OCI-LY7 (cell line): ENCODE measurements at regions not wholly inside any gene's neighbourhood (a gene's known extent, or its start where the extent isn't known, plus 50 kb on each side); places are given as distances from the start of the nearest gene placed in this dataset.

Source experiments
- BruUV-seq: library from RNA; stranded (reverse); fragments of 400-500 nt; replicated peaks from 2 replicates; lab custom pipeline; 2021; lab: Mats Ljungman, UMichigan
- CTCF ChIA-PET: fragments of 300-600 bp; sonication (Branson Sonifier 250); formaldehyde crosslinking; loops from one replicate; lab custom pipeline; 2022; ENCODE audit warnings: antibody characterized with exemption; ENCODE audit not compliant: unreplicated experiment; lab: Charles Lee
- POLR2A ChIA-PET: fragments of 300-600 bp; sonication (Branson Sonifier 250); formaldehyde crosslinking; loops from one replicate; lab custom pipeline; 2022; ENCODE audit warnings: antibody characterized with exemption; lab: Charles Lee
- DNase-seq: peaks from one replicate; pipeline ENCODE4 v3.0.0-alpha.2; 2015; ENCODE audit warnings: low spot score
- H2AFZ ChIP-seq: fragments of 200-600 bp; sonication (generic), shearing (Covaris generic); 2 replicates; pipeline ENCODE4 v1.6.1; 2014; ENCODE audit warnings: mild to moderate bottlenecking, antibody characterized with exemption, low read length, moderate library complexity
- H3K27ac ChIP-seq: fragments of 200-600 bp; sonication (generic); 2 replicates; pipeline ENCODE4 v1.5.1; 2014; ENCODE audit warnings: mixed run types, low read depth, mild to moderate bottlenecking, moderate library complexity, low read length, inconsistent platforms; ENCODE audit not compliant: poor library complexity, severe bottlenecking
- H3K36me3 ChIP-seq: fragments of 200-600 bp; sonication (generic); 2 replicates; pipeline ENCODE4 v1.6.1; 2014; ENCODE audit warnings: mild to moderate bottlenecking, antibody characterized with exemption, low read length, moderate library complexity, mixed read lengths; ENCODE audit not compliant: insufficient read depth
- H3K4me1 ChIP-seq: fragments of 200-600 bp; sonication (generic); 2 replicates; pipeline ENCODE4 v1.5.1; 2014; ENCODE audit warnings: mild to moderate bottlenecking, low read length; ENCODE audit not compliant: insufficient read depth, poor library complexity, severe bottlenecking
- H3K4me2 ChIP-seq: fragments of 200-600 bp; sonication (generic); 2 replicates; pipeline ENCODE4 v1.6.1; 2014; ENCODE audit warnings: mild to moderate bottlenecking, low read length
- H3K4me3 ChIP-seq: fragments of 200-600 bp; sonication (generic); 2 replicates; pipeline ENCODE4 v1.5.1; 2014; ENCODE audit warnings: mild to moderate bottlenecking, low read depth, low read length; ENCODE audit not compliant: poor library complexity, severe bottlenecking
- H3K79me2 ChIP-seq: fragments of 200-600 bp; sonication (generic); 2 replicates; pipeline ENCODE4 v1.6.1; 2016; ENCODE audit warnings: low read depth, mild to moderate bottlenecking, low read length, moderate library complexity, mixed read lengths; ENCODE audit not compliant: insufficient read depth
- H3K9me2 ChIP-seq: fragments of 200-600 bp; sonication (generic); 2 replicates; pipeline ENCODE4 v1.6.1; 2016; ENCODE audit warnings: mild to moderate bottlenecking, low read length, mixed read lengths; ENCODE audit not compliant: insufficient read depth
- H3K9me3 ChIP-seq: fragments of 200-600 bp; sonication (generic); 2 replicates; pipeline ENCODE4 v1.6.1; 2014; ENCODE audit warnings: mild to moderate bottlenecking, mixed run types, low read length, mixed read lengths
- H4K20me1 ChIP-seq: fragments of 200-600 bp; sonication (generic); 2 replicates; pipeline ENCODE4 v1.6.1; 2014; ENCODE audit warnings: mild to moderate bottlenecking, antibody characterized with exemption, low read length, moderate library complexity, mixed read lengths; ENCODE audit not compliant: insufficient read depth
- EZH2phosphoT487 ChIP-seq: fragments of 200-600 bp; sonication (generic); IDR thresholded peaks from 2 replicates; pipeline ENCODE4 v1.6.1; 2018; ENCODE audit warnings: low read depth, borderline replicate concordance, mild to moderate bottlenecking, mixed run types, antibody characterized with exemption, low read length, moderate library complexity, mixed read lengths
- intact Hi-C: fragments of 100-400 bp; cut with micrococcal nuclease; formaldehyde crosslinking; loops from one replicate; pipeline ENCODE4 v1.10.0; 2022; ENCODE audit not compliant: unreplicated experiment
- TF ChIP-seq, protein P1 (sequence below): fragments of 200-600 bp; sonication (generic); conservative IDR thresholded peaks from 2 replicates; pipeline ENCODE4 v1.5.1; 2014; ENCODE audit warnings: mild to moderate bottlenecking, antibody characterized with exemption, low read length, moderate library complexity, mixed read lengths

DNA sequence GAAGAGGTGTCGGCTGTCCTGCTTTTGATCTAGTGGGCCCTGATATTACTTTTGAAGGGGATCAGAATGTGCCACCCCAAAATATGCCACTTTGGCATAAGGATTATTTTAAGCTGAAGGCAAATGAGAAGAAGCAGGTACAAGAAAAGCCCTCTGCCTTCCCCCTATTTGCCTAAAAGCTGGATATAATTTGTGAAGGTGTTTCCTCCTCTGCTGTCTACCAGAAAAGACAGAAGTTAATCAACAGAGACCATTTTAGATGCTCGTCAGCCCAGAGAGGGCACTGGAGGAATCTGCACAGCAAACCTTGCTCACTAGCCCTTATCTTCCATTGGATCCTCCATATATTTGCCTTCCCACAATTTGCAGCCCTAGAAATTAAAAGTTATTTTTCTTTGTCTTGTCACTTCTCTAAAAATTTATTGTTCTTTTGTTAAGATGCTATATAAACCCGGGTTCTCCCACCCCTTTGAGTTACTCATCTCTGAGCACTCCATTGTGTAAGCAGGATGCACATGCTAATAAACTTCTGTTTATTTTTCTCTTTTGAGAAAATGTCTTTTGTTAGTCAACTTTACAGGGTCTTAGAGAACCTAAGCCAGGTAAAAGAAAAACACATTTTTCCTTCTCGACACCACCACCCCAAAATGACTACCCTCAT is 163.2 kb upstream of the SLC1A4 start:
- peak overlapping the region; percentile 48; the same call in 1 of the 2 replicates for H2AFZ ChIP-seq
- ChIA-PET POLR2A (interaction anchor here (0.6 to 1.3 kb wide), 2 partner anchors 177 to 214 kb away, joined by 4 to 5 read pairs; no protein-coding TSS in a partner anchor), CTCF (interaction anchor here (0.6 kb wide), 1 partner anchor 79 kb away, joined by 4 read pairs; no protein-coding TSS in a partner anchor)

DNA sequence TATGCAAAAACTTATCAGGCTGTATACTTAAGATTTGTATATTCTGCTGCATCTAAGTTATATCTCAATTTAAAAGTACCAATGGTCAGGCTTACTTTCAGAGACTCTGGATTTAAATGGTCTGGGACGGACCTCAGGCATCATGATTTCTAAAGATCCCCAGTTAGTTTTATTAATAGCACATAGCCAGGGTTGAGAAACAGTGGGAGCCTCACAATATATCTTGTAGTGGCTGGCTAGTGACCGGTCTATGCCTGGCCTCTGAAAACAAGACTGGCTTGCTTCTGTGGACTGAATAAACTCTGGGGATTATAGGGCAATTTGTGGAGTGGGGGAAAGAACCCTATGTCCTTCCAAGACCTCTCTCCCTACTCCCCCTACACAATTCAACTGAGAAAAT is 162.5 kb upstream of the SLC1A4 start:
- no peak overlapping the region for H3K27ac ChIP-seq
- no peak for DNase-seq
- H4K20me1 ChIP-seq, result no peaks in the 10 kb centered on the region
- TF ChIP-seq, protein P1, sequence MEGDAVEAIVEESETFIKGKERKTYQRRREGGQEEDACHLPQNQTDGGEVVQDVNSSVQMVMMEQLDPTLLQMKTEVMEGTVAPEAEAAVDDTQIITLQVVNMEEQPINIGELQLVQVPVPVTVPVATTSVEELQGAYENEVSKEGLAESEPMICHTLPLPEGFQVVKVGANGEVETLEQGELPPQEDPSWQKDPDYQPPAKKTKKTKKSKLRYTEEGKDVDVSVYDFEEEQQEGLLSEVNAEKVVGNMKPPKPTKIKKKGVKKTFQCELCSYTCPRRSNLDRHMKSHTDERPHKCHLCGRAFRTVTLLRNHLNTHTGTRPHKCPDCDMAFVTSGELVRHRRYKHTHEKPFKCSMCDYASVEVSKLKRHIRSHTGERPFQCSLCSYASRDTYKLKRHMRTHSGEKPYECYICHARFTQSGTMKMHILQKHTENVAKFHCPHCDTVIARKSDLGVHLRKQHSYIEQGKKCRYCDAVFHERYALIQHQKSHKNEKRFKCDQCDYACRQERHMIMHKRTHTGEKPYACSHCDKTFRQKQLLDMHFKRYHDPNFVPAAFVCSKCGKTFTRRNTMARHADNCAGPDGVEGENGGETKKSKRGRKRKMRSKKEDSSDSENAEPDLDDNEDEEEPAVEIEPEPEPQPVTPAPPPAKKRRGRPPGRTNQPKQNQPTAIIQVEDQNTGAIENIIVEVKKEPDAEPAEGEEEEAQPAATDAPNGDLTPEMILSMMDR, result no peak
- no peak for TF ChIP-seq EZH2phosphoT487
- no peaks in the 10 kb centered on the region for H3K79me2 ChIP-seq
- H3K36me3 ChIP-seq, result no peaks in the 10 kb centered on the region
- ChIA-PET POLR2A (interaction anchor here (1.3 kb wide), 1 partner anchor 177 kb away, joined by 5 read pairs; no protein-coding TSS in a partner anchor), CTCF (no interaction called here)
- no peaks in the 10 kb centered on the region for H3K9me3 ChIP-seq
- no peak overlapping the region for H2AFZ ChIP-seq
- no TSS peak for BruUV-seq
- no peaks in the 10 kb centered on the region for H3K9me2 ChIP-seq
- no peak overlapping the region for H3K4me3 ChIP-seq
- H3K4me2 ChIP-seq, result no peak overlapping the region
- intact Hi-C loops, result no loop called here
- H3K4me1 ChIP-seq, result peaks cover 23% of the 10 kb centered on the region

More for the DNA sequence above, 163.2 kb upstream of the SLC1A4 start:
- Histone ChIP-seq H4K20me1 (no peaks in the 10 kb centered on the region), H3K4me1 (peaks cover 17% of the 10 kb centered on the region), H3K9me3 (no peaks in the 10 kb centered on the region), H3K4me2 (peak overlapping the region; percentile 48), H3K36me3 (no peaks in the 10 kb centered on the region), H3K27ac (no peak overlapping the region), H3K9me2 (no peaks in the 10 kb centered on the region), H3K4me3 (no peak overlapping the region), H3K79me2 (no peaks in the 10 kb centered on the region)
- DNase-seq, result no peak
- BruUV-seq, result no TSS peak
- intact Hi-C loops, result no loop called here
- TF ChIP-seq EZH2phosphoT487, result no peak
- TF ChIP-seq, protein P1, result no peak

DNA sequence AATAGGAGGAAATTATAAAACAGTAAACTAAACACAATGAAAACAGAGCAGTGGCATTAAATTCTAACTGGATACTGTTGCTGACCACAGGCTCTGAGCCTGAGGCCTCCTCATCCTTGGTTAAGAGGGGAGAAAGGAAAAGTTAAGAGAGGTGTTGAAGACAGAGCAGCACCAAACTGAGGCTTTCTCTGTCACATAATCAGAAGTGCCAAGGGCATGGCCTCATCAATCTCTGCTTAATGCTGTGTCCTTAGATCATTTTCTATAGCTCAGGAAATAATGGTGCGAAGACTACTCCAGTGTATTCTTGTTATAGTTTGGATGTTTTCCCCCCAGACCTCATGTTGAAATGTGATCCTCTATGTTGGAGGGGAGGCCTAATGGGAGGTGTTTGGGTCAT is 160.9 kb upstream of the SLC1A4 start:
- ChIA-PET CTCF (no interaction called here), POLR2A (interaction anchor here (0.6 to 0.7 kb wide), 2 partner anchors 23 to 35 kb away, joined by 3 to 4 read pairs; no protein-coding TSS in a partner anchor)
- no peaks in the 10 kb centered on the region for H4K20me1 ChIP-seq
- no peak for DNase-seq
- intact Hi-C loops, result no loop called here
- H2AFZ ChIP-seq, result no peak overlapping the region
- no peaks in the 10 kb centered on the region for H3K9me3 ChIP-seq
- TF ChIP-seq, protein P1, result no peak
- no peak for TF ChIP-seq EZH2phosphoT487
- no peak overlapping the region for H3K27ac ChIP-seq
- H3K36me3 ChIP-seq, result no peaks in the 10 kb centered on the region
- BruUV-seq, result no TSS peak
- H3K4me1 ChIP-seq, result peaks cover 23% of the 10 kb centered on the region
- no peak overlapping the region for H3K4me3 ChIP-seq
- H3K4me2 ChIP-seq, result no peak overlapping the region
- H3K79me2 ChIP-seq, result no peaks in the 10 kb centered on the region
- H3K9me2 ChIP-seq, result no peaks in the 10 kb centered on the region
